H9 (cell line): ENCODE measurements at regions not wholly inside any gene's neighbourhood (a gene's known extent, or its start where the extent isn't known, plus 50 kb on each side); places are given as distances from the start of the nearest gene placed in this dataset.

Experiments
- DNase-seq: peaks from one replicate; pipeline ENCODE4 v3.0.0-alpha.2; 2017
- H2AFZ ChIP-seq: one replicate; pipeline ENCODE4 v1.6.1; 2013; ENCODE audit warnings: mild to moderate bottlenecking, low read length, control low read depth, moderate library complexity
- H2AK5ac ChIP-seq: 2 replicates; pipeline ENCODE4 v1.6.1; 2013; ENCODE audit warnings: low read length, control low read depth, mixed read lengths; ENCODE audit not compliant: insufficient read length
- H2BK120ac ChIP-seq: one replicate; pipeline ENCODE4 v1.6.1; 2013; ENCODE audit warnings: low read depth, mild to moderate bottlenecking, low read length, control low read depth, inconsistent platforms; ENCODE audit not compliant: poor library complexity, severe bottlenecking
- H2BK12ac ChIP-seq: 2 replicates; pipeline ENCODE4 v1.6.1; 2013; ENCODE audit warnings: low read length, control low read depth, mixed read lengths, low read depth; ENCODE audit not compliant: insufficient read length
- H2BK15ac ChIP-seq: 2 replicates; pipeline ENCODE4 v1.6.1; 2013; ENCODE audit warnings: low read depth, low read length, control low read depth
- H2BK20ac ChIP-seq: one replicate; pipeline ENCODE4 v1.6.1; 2013; ENCODE audit warnings: low read depth, mild to moderate bottlenecking, low read length, control low read depth, inconsistent platforms; ENCODE audit not compliant: poor library complexity, severe bottlenecking
- H2BK5ac ChIP-seq: 2 replicates; pipeline ENCODE4 v1.6.1; 2013; ENCODE audit warnings: low read length, control low read depth, mixed read lengths; ENCODE audit not compliant: insufficient read length
- H3K14ac ChIP-seq: 2 replicates; pipeline ENCODE4 v1.6.1; 2013; ENCODE audit warnings: low read length, control low read depth; ENCODE audit not compliant: insufficient read depth
- H3K18ac ChIP-seq: 2 replicates; pipeline ENCODE4 v1.6.1; 2013; ENCODE audit warnings: low read depth, mild to moderate bottlenecking, mixed read lengths, low read length, control low read depth; ENCODE audit not compliant: insufficient read length
- H3K23ac ChIP-seq: 2 replicates; pipeline ENCODE4 v1.6.1; 2013; ENCODE audit warnings: low read length, control low read depth, mixed read lengths, low read depth; ENCODE audit not compliant: insufficient read length
- H3K23me2 ChIP-seq: 2 replicates; pipeline ENCODE4 v1.6.1; 2013; ENCODE audit warnings: low read depth, mild to moderate bottlenecking, mixed read lengths, low read length, control low read depth; ENCODE audit not compliant: insufficient read length, poor library complexity, severe bottlenecking
- H3K27ac ChIP-seq: 2 replicates; pipeline ENCODE4 v1.5.1; 2013; ENCODE audit warnings: low read length, control low read depth, mixed read lengths, low read depth; ENCODE audit not compliant: insufficient read length
- H3K27me3 ChIP-seq: 2 replicates; pipeline ENCODE4 v1.6.1; 2013; ENCODE audit warnings: low read length, control low read depth, inconsistent platforms; ENCODE audit not compliant: insufficient read depth
- H3K4ac ChIP-seq: 2 replicates; pipeline ENCODE4 v1.6.1; 2013; ENCODE audit warnings: low read depth, mild to moderate bottlenecking, control low read depth, inconsistent platforms, low read length, moderate library complexity
- H3K4me1 ChIP-seq: 2 replicates; pipeline ENCODE4 v1.6.1; 2013; ENCODE audit warnings: low read length, control low read depth, inconsistent platforms; ENCODE audit not compliant: insufficient read depth
- H3K4me2 ChIP-seq: 2 replicates; pipeline ENCODE4 v1.6.1; 2013; ENCODE audit warnings: low read length, control low read depth, mixed read lengths; ENCODE audit not compliant: insufficient read length, insufficient read depth
- H3K56ac ChIP-seq: 2 replicates; pipeline ENCODE4 v1.6.1; 2013; ENCODE audit warnings: low read depth, mild to moderate bottlenecking, mixed read lengths, low read length, control low read depth; ENCODE audit not compliant: insufficient read length
- H3K79me1 ChIP-seq: 2 replicates; pipeline ENCODE4 v1.6.1; 2013; ENCODE audit warnings: low read depth, mild to moderate bottlenecking, moderate library complexity, low read length, control low read depth, inconsistent platforms; ENCODE audit not compliant: insufficient read depth, poor library complexity, severe bottlenecking
- H3K79me2 ChIP-seq: 2 replicates; pipeline ENCODE4 v1.6.1; 2013; ENCODE audit warnings: low read length, control low read depth, inconsistent platforms; ENCODE audit not compliant: insufficient read depth
- H3K9ac ChIP-seq: 2 replicates; pipeline ENCODE4 v1.6.1; 2013; ENCODE audit warnings: low read length, control low read depth, mixed read lengths; ENCODE audit not compliant: insufficient read length; ENCODE audit errors: extremely low read depth
- H3K9me3 ChIP-seq: one replicate; pipeline ENCODE4 v1.6.1; 2013; ENCODE audit warnings: low read depth, low read length, inconsistent platforms; ENCODE audit not compliant: control insufficient read depth
- H3T11ph ChIP-seq: one replicate; pipeline ENCODE4 v1.6.1; 2013; ENCODE audit warnings: mild to moderate bottlenecking, low read length, control low read depth, inconsistent platforms
- H4K20me1 ChIP-seq: one replicate; pipeline ENCODE4 v1.6.1; 2013; ENCODE audit not compliant: control insufficient read depth, insufficient read length, insufficient read depth
- H4K5ac ChIP-seq: 2 replicates; pipeline ENCODE4 v1.6.1; 2013; ENCODE audit warnings: low read depth, mild to moderate bottlenecking, mixed read lengths, low read length, control low read depth; ENCODE audit not compliant: insufficient read length
- H4K8ac ChIP-seq: replicated peaks from 2 replicates; pipeline ENCODE4 v1.6.1; 2013; ENCODE audit warnings: low read length, control low read depth, mixed read lengths, low read depth; ENCODE audit not compliant: insufficient read length
- H4K91ac ChIP-seq: 2 replicates; pipeline ENCODE4 v1.6.1; 2013; ENCODE audit warnings: low read depth, mild to moderate bottlenecking, moderate library complexity, mixed read lengths, low read length, control low read depth; ENCODE audit not compliant: insufficient read length
- H3K27ac Mint-ChIP-seq, 3 experiments: 2 replicates in 2 of 3; 3 replicates in 1 of 3; pipeline ENCODE4 v1.8.0; 2020 to 2021; ENCODE audit warnings: mixed read lengths in 3 of 3, mild to moderate bottlenecking in 1 of 3, moderate library complexity in 1 of 3
- H3K27me3 Mint-ChIP-seq: 2 replicates; pipeline ENCODE4 v1.8.0; 2021; ENCODE audit warnings: low read depth, mild to moderate bottlenecking, moderate library complexity, mixed read lengths
- H3K36me3 Mint-ChIP-seq, 3 experiments: 2 replicates in 2 of 3; 3 replicates in 1 of 3; pipeline ENCODE4 v1.8.0; 2020 to 2021; ENCODE audit warnings: low read depth in 3 of 3, mixed read lengths in 3 of 3; ENCODE audit not compliant: insufficient read depth in 1 of 3
- H3K4me1 Mint-ChIP-seq, 2 experiments: 2 replicates each; pipeline ENCODE4 v1.8.0; 2020; ENCODE audit warnings: mixed read lengths in 2 of 2
- H3K4me3 Mint-ChIP-seq, 2 experiments: 2 replicates in 1 of 2; 3 replicates in 1 of 2; pipeline ENCODE4 v1.8.0; 2020 to 2021; ENCODE audit warnings: mild to moderate bottlenecking in 2 of 2, mixed read lengths in 2 of 2, moderate library complexity in 1 of 2
- H3K9me3 Mint-ChIP-seq, 2 experiments: 2 replicates in 1 of 2; 3 replicates in 1 of 2; pipeline ENCODE4 v1.8.0; 2020; ENCODE audit warnings: mild to moderate bottlenecking in 2 of 2, mixed read lengths in 2 of 2, moderate library complexity in 1 of 2
- CTCF ChIP-seq: fragments of 200-600 bp; sonication (generic); conservative IDR thresholded peaks from 3 replicates; pipeline ENCODE4 v1.8.0; 2021; ENCODE audit warnings: antibody characterized with exemption, mild to moderate bottlenecking
- WGBS: extraction: QIAGEN DNeasy Blood & Tissue Kit; methylation state at CpG from one replicate; pipeline ENCODE4 v1.1.7; 2013; ENCODE audit warnings: missing lambda C conversion rate, low lambda C conversion rate, mixed read lengths; ENCODE audit not compliant: insufficient read length; ENCODE audit errors: extremely low coverage; 5-methylcytosine and 5-hydroxymethylcytosine counted together

GRCh38 chr12:105931762-105932570 is 206.8 kb downstream of the NUAK1 start:
- Mint-ChIP-seq H3K4me3 (no peak overlapping the region), H3K27ac (no peak overlapping the region)
- no peak overlapping the region for H2AK5ac ChIP-seq

More at GRCh38 chr12:105931762-105932570, 206.8 kb downstream of the NUAK1 start:
- no peak overlapping the region for H3K18ac ChIP-seq
- H3K4ac ChIP-seq: no peak overlapping the region
- H4K20me1 ChIP-seq: no peaks in the 10 kb centered on the region
- no peak overlapping the region for H2BK15ac ChIP-seq
- no peaks in the 10 kb centered on the region for H3K23me2 ChIP-seq
- Mint-ChIP-seq H3K27me3 (no peaks in the 10 kb centered on the region; the same call in 1 of the 2 replicates), H3K36me3 (peaks cover 0 to 4% (median 0%) of the 10 kb centered on the region in 3 experiments; a peak in 1 of 7 replicates), H3K9me3 (peaks cover 3 to 7% of the 10 kb centered on the region in 2 experiments; a peak in 2 of 5 replicates), H3K4me1 (peaks cover 20 to 24% of the 10 kb centered on the region in 2 experiments)
- no peak overlapping the region for H2BK12ac ChIP-seq
- H3K56ac ChIP-seq: no peak overlapping the region
- H2AFZ ChIP-seq: no peak overlapping the region
- WGBS: no CpG with 5 or more reads among the region's 15 CpGs
- no peak for DNase-seq
- H3K79me2 ChIP-seq: no peaks in the 10 kb centered on the region
- H3K9ac ChIP-seq: no peak overlapping the region
- no peaks in the 10 kb centered on the region for H3K9me3 ChIP-seq
- no peak overlapping the region for H3K23ac ChIP-seq
- H4K91ac ChIP-seq: no peak overlapping the region
- no peak overlapping the region for H3K14ac ChIP-seq
- peaks cover 3% of the 10 kb centered on the region; the same call in 1 of the 2 replicates for H3K4me1 ChIP-seq
- no peak overlapping the region for H2BK120ac ChIP-seq
- no peak overlapping the region for H3T11ph ChIP-seq
- no peaks in the 10 kb centered on the region for H3K79me1 ChIP-seq
- H3K27me3 ChIP-seq: no peaks in the 10 kb centered on the region
- no peak overlapping the region for H3K4me2 ChIP-seq
- no peak overlapping the region for H2BK5ac ChIP-seq
- no peak overlapping the region for H4K8ac ChIP-seq
- no peak overlapping the region for H4K5ac ChIP-seq
- no peak overlapping the region for H3K27ac ChIP-seq
- no peak for TF ChIP-seq CTCF
- no peak overlapping the region for H2BK20ac ChIP-seq
